Spleen (tissue), 7 donors: ENCODE measurements at regions not wholly inside any gene's neighbourhood (a gene's known extent, or its start where the extent isn't known, plus 50 kb on each side); places are given as distances from the start of the nearest gene placed in this dataset.

Experiments
- POLR2A ChIP-seq, 3 donors: fragments of 450-650 bp; IDR thresholded peaks; one replicate each; pipeline ENCODE4 v1.5.1; 2017; ENCODE audit warnings: antibody characterized with exemption in 3 of 3, mild to moderate bottlenecking in 1 of 3
- POLR2AphosphoS5 ChIP-seq, 3 donors: sonication (generic); formaldehyde crosslinking; IDR thresholded peaks; one replicate each; pipeline ENCODE4 v1.5.1; 2017; ENCODE audit warnings: antibody characterized with exemption in 3 of 3
- TF ChIP-seq, protein P1 (sequence below), 11 experiments: fragments of 200-600 bp in 7 of 11; fragments of 450-650 bp in 4 of 11; sonication (generic) in 4 of 11; IDR thresholded peaks in 8 of 11; conservative IDR thresholded peaks in 3 of 11; 1 replicate in 7 of 11; 2 replicates in 4 of 11; pipeline versions ENCODE4 v1.4.0 to v1.8.0; 2016 to 2021; ENCODE audit warnings: antibody characterized with exemption in 11 of 11, inconsistent platforms in 4 of 11, mild to moderate bottlenecking in 1 of 11
- donor health status: DM: no; HTN: no; CAD: no; lungs with moderate emphysema.
- donor health status: DM: no; HTN: no; CAD: no.
- donor health status: DM: no; HTN: no; CAD: no.

GRCh38 chr4:27843776-27844175 is 983.1 kb downstream of the STIM2 start:
- TF ChIP-seq, protein P1, sequence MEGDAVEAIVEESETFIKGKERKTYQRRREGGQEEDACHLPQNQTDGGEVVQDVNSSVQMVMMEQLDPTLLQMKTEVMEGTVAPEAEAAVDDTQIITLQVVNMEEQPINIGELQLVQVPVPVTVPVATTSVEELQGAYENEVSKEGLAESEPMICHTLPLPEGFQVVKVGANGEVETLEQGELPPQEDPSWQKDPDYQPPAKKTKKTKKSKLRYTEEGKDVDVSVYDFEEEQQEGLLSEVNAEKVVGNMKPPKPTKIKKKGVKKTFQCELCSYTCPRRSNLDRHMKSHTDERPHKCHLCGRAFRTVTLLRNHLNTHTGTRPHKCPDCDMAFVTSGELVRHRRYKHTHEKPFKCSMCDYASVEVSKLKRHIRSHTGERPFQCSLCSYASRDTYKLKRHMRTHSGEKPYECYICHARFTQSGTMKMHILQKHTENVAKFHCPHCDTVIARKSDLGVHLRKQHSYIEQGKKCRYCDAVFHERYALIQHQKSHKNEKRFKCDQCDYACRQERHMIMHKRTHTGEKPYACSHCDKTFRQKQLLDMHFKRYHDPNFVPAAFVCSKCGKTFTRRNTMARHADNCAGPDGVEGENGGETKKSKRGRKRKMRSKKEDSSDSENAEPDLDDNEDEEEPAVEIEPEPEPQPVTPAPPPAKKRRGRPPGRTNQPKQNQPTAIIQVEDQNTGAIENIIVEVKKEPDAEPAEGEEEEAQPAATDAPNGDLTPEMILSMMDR (IDR thresholded peaks at IDR 0.05 in 8 of 11, conservative IDR thresholded peaks at IDR 0.05 in 3 of 11) = no peak
- TF ChIP-seq POLR2AphosphoS5 (IDR thresholded peaks at IDR 0.05) = no peak
- no peak for TF ChIP-seq POLR2A (IDR thresholded peaks at IDR 0.05)
